DMS 273 (cell line): ENCODE measurements at regions not wholly inside any gene's neighbourhood (a gene's known extent, or its start where the extent isn't known, plus 50 kb on each side); places are given as distances from the start of the nearest gene placed in this dataset.

ENCODE experiments used
- DNase-seq: peaks from one replicate; lab custom pipeline; 2025; ENCODE audit not compliant: unreplicated experiment; lab: John Stamatoyannopoulos, UW

GRCh38 chr18:69215161-69215560, 185.5 kb upstream of the DOK6 start:
- DNase-seq = peak; percentile 60

GRCh38 chr18:69216321-69216720, 184.4 kb upstream of the DOK6 start:
- peak; percentile 51 for DNase-seq

- peak; percentile 71 for DNase-seq
Observed at GRCh38 chr18:69217196-69218000, 183.3 kb upstream of the DOK6 start.

GRCh38 chr18:69220529-69220928, 180.2 kb upstream of the DOK6 start:
- no peak for DNase-seq

GRCh38 chr18:69222089-69222488, 178.6 kb upstream of the DOK6 start:
- no peak for DNase-seq

- DNase-seq = no peak
Observed at GRCh38 chr18:69226971-69227370, 173.7 kb upstream of the DOK6 start.

GRCh38 chr18:69230204-69230603, 170.5 kb upstream of the DOK6 start:
- DNase-seq = no peak

- no peak for DNase-seq
Observed at GRCh38 chr18:69233465-69234054, 167.1 kb upstream of the DOK6 start.

GRCh38 chr18:69239849-69240674, 160.6 kb upstream of the DOK6 start:
- peak; percentile 88 for DNase-seq

- no peak for DNase-seq
Observed at GRCh38 chr18:69246027-69246426, 154.7 kb upstream of the DOK6 start.

- peak; percentile 82 for DNase-seq
Observed at GRCh38 chr18:69250305-69251151, 150.2 kb upstream of the DOK6 start.

- DNase-seq = peak; percentile 80
Observed at GRCh38 chr18:69257861-69258458, 142.7 kb upstream of the DOK6 start.

- no peak for DNase-seq
Observed at GRCh38 chr18:69259282-69259681, 141.4 kb upstream of the DOK6 start.

- DNase-seq = no peak
Observed at GRCh38 chr18:69261406-69261805, 139.3 kb upstream of the DOK6 start.

GRCh38 chr18:69265656-69266055, 135.0 kb upstream of the DOK6 start:
- no peak for DNase-seq

GRCh38 chr18:69267895-69268294, 132.8 kb upstream of the DOK6 start:
- DNase-seq = no peak

GRCh38 chr18:69282371-69282770, 118.3 kb upstream of the DOK6 start:
- DNase-seq = no peak

- DNase-seq = no peak
Observed at GRCh38 chr18:69291044-69291443, 109.6 kb upstream of the DOK6 start.

- DNase-seq = no peak
Observed at GRCh38 chr18:69291755-69292154, 108.9 kb upstream of the DOK6 start.

GRCh38 chr18:69300185-69300584, 100.5 kb upstream of the DOK6 start:
- DNase-seq = no peak

- no peak for DNase-seq
Observed at GRCh38 chr18:69308619-69309018, 92.1 kb upstream of the DOK6 start.
